GM12872 (cell line): ENCODE measurements at regions not wholly inside any gene's neighbourhood (a gene's known extent, or its start where the extent isn't known, plus 50 kb on each side); places are given as distances from the start of the nearest gene placed in this dataset.

Experiments
- CTCF ChIP-seq: IDR thresholded peaks from 3 replicates; pipeline ENCODE4 v1.5.1; 2011; ENCODE audit warnings: low read depth, mild to moderate bottlenecking, low read length, moderate library complexity; ENCODE audit not compliant: insufficient read depth

DNA sequence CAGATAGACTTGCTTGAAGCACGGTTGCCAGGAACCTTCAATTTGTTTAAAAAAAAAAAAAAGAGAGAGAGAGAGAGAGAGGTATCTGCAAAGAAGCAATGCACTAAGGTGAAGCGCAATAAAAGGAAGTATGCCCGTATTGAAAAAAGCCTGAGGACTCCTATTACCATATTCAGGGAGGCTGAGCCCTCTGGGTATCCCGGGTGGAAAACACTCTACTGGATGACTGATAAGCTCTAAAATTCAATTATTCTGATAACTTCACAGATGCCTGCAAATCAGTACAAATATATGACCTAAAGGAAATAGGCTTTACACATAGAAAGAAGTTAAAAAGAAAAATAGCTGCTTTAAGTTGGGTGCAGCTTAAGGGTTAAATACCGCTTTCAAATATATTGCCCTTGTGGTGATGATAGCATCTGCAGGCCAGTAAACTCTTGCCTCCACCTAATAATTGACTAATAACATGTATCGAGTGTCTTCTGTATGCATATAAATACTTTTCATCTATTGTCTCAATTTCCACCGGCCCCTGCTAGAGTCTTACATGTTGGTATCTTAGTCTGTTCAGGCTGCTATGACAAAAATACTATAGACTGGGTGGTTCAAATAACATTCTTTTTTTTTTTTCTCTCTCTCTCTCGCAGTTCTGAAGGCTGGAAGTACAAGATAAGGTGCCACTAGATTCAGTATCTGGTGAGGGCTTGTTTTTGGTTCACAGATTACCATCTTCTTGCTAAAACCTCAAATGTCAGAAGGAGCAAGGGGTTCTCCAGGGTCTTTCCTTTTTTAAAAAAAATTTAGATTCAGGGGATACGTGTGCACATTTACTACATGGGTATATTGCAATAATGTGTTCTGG is 187.4 kb upstream of the JARID2 start:
- TF ChIP-seq CTCF: no peak

GRCh38 chr6:15061180-15061641 is 184.7 kb upstream of the JARID2 start:
- TF ChIP-seq CTCF: no peak

- TF ChIP-seq CTCF: no peak
These were observed 183.9 kb upstream of the JARID2 start for GRCh38 chr6:15061908-15062515.

GRCh38 chr6:15062516-15063252 is 183.2 kb upstream of the JARID2 start:
- no peak for TF ChIP-seq CTCF

GRCh38 chr6:15063253-15063853 is 182.5 kb upstream of the JARID2 start:
- TF ChIP-seq CTCF: no peak

GRCh38 chr6:15065261-15065989 is 180.4 kb upstream of the JARID2 start:
- no peak for TF ChIP-seq CTCF
